HG03378 (cell line): ENCODE measurements at regions not wholly inside any gene's neighbourhood (a gene's known extent, or its start where the extent isn't known, plus 50 kb on each side); places are given as distances from the start of the nearest gene placed in this dataset.

Source experiments
- ATAC-seq: cut with Tn5 transposase; IDR thresholded peaks from one replicate; pipeline ENCODE4 v1.9.1; 2021; ENCODE audit warnings: mild to moderate bottlenecking, moderate library complexity; ENCODE audit not compliant: unreplicated experiment

- no peak for ATAC-seq
These were observed 198.7 kb upstream of the LUZP2 start for GRCh38 chr11:24298146-24298545.

GRCh38 chr11:24311974-24312373, 184.9 kb upstream of the LUZP2 start:
- ATAC-seq, result no peak

GRCh38 chr11:24312464-24313238, 184.2 kb upstream of the LUZP2 start:
- ATAC-seq, result no peak

GRCh38 chr11:24321229-24321628, 175.6 kb upstream of the LUZP2 start:
- ATAC-seq, result no peak

GRCh38 chr11:24324211-24324610, 172.6 kb upstream of the LUZP2 start:
- ATAC-seq, result no peak

GRCh38 chr11:24344222-24344621, 152.6 kb upstream of the LUZP2 start:
- no peak for ATAC-seq

GRCh38 chr11:24348908-24349307, 147.9 kb upstream of the LUZP2 start:
- no peak for ATAC-seq

- ATAC-seq, result no peak
These were observed 145.7 kb upstream of the LUZP2 start for GRCh38 chr11:24351179-24351578.

- no peak for ATAC-seq
These were observed 140.4 kb upstream of the LUZP2 start for GRCh38 chr11:24356501-24356900.

- ATAC-seq, result no peak
These were observed 139.0 kb upstream of the LUZP2 start for GRCh38 chr11:24357620-24358410.

GRCh38 chr11:24372491-24372890, 124.4 kb upstream of the LUZP2 start:
- no peak for ATAC-seq

GRCh38 chr11:24373516-24373915, 123.3 kb upstream of the LUZP2 start:
- ATAC-seq, result no peak

GRCh38 chr11:24375351-24375750, 121.5 kb upstream of the LUZP2 start:
- no peak for ATAC-seq

GRCh38 chr11:24375931-24376330, 120.9 kb upstream of the LUZP2 start:
- ATAC-seq, result no peak

GRCh38 chr11:24383137-24383536, 113.7 kb upstream of the LUZP2 start:
- ATAC-seq, result no peak

GRCh38 chr11:24384240-24384639, 112.6 kb upstream of the LUZP2 start:
- no peak for ATAC-seq

GRCh38 chr11:24386546-24387397, 110.1 kb upstream of the LUZP2 start:
- ATAC-seq, result no peak

- no peak for ATAC-seq
These were observed 107.3 kb upstream of the LUZP2 start for GRCh38 chr11:24389575-24389974.

- no peak for ATAC-seq
These were observed 106.8 kb upstream of the LUZP2 start for GRCh38 chr11:24390016-24390415.

GRCh38 chr11:24390762-24391161, 106.1 kb upstream of the LUZP2 start:
- no peak for ATAC-seq

- ATAC-seq, result no peak
These were observed 105.7 kb upstream of the LUZP2 start for GRCh38 chr11:24391167-24391566.
